GM18519 (cell line): ENCODE measurements at regions not wholly inside any gene's neighbourhood (a gene's known extent, or its start where the extent isn't known, plus 50 kb on each side); places are given as distances from the start of the nearest gene placed in this dataset.
A peak's percentile ranks its signal among the peaks of the same experiment; 100 is the strongest.

ENCODE experiments used
- ATAC-seq: cut with Tn5 transposase; IDR thresholded peaks from one replicate; pipeline ENCODE4 v1.9.1; 2021; ENCODE audit warnings: mild to moderate bottlenecking, moderate library complexity; ENCODE audit not compliant: unreplicated experiment, low FRiP score

DNA sequence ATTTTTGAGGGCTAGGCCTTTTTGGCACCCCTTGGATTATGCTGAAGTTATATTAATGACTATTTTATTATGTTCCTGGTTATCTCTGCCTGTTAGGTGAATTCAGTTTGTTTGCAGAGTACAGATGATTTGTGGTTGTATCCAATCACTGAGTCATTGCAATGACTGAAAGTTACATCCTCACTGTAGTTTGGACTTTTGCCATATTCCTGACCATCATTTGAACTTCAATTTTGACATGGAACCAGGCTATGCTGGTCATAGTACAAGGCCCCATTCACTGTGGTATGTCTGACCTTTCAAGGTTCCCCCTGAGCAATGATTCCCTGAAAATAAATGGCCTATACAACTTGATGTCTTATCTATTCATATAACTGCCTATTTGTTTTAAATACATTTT lies 621.0 kb downstream of the CCER1 start:
- ATAC-seq = no peak

DNA sequence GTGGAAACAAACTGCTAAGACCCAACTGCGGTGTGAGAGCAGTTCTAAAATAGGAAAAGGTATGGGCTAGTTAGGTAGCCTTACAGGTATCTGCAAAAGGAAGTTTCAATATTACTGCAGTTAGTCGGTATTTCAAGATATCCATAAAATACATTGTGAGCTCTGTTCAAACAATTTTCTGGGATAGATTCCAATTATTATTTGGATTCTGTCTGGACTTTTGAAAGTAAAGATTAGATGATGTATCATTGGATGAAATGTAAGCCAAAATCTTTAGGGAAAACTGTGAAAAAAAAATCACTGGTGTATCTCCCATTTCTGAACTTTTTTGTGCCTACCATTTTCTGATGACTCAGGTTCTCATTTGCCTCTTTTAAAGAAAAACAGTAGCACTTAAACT lies 621.6 kb downstream of the CCER1 start:
- no peak for ATAC-seq

DNA sequence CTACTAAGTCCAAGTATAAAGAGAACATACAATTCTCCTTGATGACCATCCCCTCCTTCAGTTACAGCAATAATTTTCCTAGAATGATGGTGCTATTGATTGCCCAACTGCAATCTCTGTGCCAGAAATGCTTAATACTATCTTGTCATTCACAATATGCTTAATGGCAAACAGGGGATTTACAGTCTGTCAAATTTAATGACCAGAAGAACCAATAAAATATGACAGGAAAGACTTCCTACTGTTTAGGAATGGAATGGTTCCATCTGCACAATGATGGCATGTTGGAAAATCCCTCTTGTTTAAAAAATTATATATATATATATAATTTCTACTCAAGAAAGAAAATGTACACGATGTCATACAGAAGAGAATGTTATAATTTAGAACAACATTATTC lies 623.2 kb downstream of the CCER1 start:
- no peak for ATAC-seq

DNA sequence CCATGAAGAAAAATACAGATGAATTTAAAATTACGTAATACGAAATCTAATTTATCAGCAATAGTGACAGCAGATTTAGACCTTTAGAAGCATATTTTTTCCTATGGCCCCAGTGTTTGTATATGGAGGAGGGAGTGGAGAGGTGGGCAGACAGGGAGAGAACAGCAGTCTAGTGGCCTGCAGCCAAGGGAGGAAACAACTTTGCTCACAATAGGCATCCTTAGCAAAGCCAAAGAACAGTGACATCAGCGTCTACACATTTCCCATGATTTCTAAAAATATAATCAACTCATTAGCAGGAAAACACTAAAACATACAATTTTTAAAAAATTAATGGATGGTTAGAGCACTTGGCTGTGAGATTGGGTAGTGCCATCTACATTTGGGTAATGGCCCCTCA lies 622.6 kb upstream of the ATP2B1 start:
- no peak for ATAC-seq

DNA sequence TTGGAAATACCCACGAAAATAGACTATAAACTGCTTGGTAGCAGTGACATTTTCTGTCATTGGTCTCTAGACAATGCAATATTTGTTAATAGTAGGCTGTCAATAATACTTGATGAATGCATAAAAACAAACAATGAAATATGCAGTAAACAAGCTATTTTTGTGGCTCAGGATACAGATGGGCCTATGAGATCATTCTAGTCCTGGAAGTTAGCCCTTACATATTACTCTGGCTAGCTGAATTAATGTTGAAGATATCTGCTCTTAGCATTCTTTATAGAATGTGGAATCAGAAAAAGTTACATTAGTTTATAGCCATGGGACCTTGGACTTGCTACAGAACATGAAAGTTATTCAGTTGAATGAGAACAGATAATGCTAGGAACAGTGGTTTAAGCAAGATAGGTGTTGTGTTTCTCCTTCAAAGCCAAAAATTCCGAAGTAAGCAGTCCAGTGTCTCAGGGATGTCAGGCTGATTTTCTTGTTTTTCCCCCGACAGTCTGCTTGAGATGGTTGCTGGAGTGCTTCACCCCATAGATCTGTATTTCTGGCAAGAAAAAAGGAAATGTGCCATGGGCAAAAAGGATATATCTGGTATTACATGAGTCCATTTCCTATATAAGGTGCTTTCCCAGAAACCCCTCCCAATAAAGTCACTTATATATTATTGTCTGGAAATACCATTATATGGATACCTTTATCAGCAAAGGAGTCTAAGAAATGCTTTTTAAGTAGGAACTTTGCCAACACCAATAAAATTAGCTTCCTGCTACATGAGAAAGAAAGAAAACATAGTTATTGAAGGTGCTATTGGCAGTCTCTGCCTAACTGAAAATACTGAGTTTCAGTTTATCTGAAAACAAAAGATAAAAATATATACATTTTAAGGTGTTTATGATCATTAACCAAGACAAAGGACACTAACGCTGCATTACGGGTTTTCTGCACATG lies 619.4 kb upstream of the ATP2B1 start:
- ATAC-seq = no peak

DNA sequence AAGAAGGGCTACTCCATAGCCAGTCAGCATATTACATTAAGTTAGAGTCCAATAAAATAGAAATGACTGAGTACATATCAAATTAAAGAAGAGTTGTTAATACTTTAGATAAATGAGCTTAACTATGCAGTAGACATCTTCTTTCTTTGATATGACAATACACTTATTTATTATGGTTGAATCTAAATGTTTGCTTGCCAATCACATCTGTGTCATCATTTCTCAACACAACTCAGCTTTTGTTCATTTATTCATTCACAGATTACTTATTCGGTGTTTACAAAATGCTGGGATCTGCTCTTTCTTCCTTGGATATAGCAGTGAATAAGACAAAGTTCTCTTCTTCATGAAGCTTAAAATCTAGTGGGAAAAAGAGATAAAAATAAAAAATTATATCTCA lies 614.6 kb upstream of the ATP2B1 start:
- no peak for ATAC-seq

DNA sequence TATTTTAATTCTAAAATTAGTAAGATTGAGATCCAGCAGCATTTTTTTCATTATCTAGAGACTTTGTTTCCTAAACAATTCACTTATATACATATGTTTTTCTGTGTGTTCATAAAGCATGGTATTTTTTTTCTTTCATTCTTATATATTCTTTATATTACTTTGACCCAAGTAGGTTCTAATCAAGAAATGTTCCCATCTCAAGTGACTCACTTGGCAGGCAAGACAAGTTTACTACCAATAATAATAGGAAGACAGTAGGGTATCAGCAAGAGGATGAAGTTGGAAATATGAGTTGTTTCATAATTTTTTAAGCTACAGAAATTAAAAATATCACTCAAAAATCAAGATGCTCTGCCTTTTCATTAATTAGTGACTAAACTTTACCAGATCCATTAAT lies 613.4 kb upstream of the ATP2B1 start:
- ATAC-seq = no peak

DNA sequence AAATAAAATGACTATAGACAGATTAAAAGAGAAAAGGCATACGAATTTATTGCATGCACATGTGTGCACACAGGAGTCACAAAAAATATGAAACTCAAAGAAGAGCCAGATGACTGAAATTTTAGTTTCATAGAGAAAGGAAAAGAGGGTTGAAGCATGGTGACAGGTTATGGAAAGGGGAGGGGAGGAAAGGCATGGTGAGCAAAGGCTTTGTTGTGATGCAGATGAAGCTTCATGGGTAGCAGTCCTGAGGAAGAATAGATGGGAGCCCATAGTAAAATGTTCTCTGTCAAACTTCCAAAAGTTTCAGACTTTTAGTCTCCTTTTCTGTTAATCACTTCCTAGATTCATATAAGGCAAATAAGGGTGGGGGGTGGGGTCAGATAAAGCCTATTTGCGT lies 612.7 kb upstream of the ATP2B1 start:
- no peak for ATAC-seq

DNA sequence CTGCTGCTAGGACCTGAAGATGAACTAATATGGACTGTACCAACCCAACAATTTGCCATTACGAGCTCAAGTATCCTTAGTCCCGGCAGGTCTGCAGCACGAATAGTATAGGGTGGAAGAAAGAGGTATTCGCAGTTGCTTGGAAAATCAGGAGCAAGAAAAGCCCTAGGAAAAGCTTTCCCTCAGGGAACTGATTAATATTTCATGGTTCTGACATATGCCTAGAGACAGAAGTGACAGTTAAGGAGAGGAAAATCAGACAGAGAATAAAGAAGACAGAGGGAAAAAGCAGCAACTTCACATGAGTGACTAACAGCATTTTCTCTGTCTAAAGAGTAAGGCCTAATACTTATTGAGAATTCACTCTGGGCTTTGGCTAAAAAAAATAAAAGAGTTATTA lies 602.9 kb upstream of the ATP2B1 start:
- ATAC-seq = no peak

DNA sequence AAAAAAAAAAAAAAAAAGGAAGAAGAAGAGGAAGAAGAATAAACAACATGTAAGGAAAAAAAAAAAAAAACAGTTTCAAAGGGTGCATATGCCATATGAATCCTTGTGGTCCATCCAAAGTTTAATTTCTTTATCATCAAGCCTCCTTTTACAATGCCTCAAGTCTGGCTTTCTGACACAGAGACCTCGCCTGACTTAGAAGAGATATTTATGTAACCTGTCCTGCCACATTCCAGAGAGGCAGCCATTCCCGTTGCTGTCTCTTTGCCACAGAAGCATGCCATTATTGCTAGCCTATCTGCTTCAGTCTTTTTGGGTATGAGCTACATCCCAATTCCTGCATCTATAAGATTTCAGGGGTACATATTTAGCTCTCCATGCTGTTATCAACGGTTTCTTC lies 596.7 kb upstream of the ATP2B1 start:
- ATAC-seq = no peak

DNA sequence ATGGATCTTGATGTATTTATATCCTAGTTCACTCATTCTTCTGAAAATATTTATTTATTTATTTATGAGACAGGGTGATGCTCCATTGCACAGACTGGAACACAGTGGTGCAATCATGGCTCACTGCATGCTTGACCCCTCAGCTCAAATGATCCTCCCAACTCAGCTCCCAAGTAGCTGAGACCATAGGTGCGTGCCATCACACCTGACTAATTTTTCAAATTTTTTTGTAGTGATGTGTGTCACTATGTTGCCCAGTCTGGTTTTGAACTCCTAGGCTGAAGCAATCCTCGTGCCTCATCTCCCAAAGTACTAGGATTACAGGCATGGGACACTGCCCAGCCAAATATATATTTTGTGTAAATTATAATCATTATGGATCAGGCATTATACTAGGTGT lies 595.6 kb upstream of the ATP2B1 start:
- no peak for ATAC-seq

DNA sequence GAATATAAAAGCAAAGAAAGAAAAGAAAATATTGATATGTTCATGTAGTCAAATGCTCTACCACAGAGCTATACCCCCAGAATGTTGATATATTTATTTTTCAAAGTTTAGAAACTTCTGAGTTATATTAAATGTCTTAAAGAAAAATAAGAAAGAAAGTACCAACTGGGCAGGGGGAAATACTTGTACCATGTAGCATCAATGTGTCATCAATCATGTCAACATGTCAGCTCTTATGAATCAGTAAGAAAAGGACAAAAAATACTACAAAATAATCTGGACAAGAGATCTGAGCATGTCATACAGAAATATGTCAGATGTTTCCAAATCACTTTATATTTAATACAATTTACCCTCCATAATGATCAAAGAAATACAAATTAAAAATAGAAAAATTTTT lies 595.1 kb upstream of the ATP2B1 start:
- ATAC-seq = no peak

DNA sequence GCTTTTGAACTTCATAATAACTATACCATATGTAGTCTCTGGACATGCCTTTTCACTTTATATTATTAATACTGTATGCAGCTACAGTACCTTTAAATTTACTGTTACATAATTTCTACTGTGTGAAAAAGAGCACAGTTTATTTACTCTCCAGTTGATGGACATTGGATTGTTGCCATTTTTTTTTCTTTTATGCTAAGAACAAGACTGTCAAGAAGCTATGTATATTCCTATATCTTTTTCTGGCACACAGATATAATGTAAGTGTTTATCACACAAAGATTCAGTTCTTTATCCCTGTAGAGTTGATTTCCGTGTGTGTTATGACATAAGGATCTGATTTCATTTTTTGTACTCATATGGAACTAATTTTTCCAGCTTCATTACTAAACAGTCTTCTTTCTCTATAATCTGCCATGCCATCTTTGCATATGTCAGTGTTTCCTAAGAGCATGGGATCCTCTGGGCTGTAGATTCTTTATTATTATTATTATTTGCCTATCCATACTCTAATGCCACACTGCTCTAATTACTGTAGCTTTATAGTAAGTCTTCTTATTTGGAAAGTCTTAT lies 593.0 kb upstream of the ATP2B1 start:
- no peak for ATAC-seq

DNA sequence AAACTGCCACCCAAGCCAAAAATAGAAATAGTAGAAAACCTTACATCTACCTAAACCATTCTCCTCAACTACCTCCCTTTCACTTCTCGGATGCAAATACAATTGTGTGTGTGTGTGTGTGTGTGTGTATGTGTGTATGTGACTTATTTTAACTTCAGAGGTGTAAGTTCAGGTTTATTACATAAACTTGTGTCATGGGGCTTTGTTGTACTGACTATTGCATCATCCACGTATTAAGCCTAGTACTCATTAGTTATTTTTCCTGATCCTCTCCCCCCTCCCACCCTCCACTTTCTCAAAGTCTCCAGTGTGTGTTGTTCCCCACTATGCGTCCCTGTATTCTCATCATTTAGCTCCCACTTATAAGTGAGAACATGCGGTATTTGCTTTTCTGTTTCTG lies 592.5 kb upstream of the ATP2B1 start:
- no peak for ATAC-seq

DNA sequence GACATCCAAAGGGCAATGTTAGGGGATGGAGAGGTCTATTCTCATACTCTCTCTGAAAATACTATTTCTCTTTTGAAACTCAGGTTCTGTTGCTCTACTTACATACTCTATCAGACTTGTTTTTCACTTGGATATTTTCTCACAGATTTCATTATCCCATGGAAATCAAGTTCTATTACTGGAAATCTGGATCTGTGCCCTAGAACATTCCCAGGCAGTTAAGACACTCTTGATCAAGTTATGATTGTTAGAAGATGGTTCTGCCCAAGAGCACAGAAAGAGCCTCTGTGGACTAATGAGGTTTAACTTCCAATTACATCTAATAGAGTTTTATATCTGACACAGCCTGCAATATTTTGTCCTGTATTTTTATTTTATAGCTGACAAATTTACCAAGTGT lies 591.0 kb upstream of the ATP2B1 start:
- ATAC-seq = no peak

DNA sequence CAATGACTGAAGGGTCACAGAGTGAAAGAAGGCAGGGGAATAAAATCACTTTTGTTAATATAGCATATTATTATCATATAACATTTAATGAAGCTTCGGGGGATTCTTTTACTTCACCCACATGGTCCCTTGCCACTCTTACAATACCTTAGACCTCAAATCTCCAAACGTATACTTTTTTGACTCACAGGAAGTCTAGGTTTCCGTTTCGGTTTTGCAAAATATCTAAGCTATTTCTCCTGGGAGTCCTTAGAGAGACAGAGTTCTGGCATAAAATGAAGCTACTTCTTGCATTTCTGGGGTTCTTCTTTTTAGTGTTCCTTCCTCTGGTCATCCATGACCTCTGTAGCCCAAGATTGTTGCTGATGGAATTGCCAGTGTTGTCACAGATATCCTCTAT lies 590.5 kb upstream of the ATP2B1 start:
- ATAC-seq = peak; percentile 98

DNA sequence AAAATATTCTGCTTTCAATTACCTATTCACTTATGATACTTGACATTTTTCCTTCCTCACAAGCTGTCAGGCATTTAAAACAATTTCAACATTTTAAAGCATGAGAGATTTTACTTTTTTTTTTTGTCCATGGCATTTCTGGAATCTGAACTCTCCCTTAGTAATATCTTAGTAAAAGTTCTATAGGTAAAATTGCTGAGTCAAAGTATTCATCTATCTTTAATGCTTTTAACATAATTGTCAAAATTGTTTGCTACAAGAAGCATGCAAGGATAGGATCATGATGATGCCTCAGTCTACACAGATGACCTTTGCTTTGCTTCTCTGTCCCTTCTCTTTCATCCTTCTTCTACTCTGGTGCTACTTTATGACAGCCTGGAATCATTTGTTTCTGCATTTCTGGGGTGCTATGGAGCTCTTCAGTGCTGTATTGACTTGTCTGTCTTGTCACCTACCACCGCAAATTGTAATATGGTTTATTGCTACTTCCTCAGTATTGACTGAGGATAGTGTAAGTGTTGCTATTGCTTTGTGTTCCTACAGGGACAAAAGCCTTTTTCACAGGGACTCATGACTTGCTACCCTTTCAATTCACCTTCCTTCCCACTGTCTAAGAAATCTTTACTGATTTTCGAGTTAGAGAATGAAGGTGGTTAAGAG lies 589.8 kb upstream of the ATP2B1 start:
- no peak for ATAC-seq

DNA sequence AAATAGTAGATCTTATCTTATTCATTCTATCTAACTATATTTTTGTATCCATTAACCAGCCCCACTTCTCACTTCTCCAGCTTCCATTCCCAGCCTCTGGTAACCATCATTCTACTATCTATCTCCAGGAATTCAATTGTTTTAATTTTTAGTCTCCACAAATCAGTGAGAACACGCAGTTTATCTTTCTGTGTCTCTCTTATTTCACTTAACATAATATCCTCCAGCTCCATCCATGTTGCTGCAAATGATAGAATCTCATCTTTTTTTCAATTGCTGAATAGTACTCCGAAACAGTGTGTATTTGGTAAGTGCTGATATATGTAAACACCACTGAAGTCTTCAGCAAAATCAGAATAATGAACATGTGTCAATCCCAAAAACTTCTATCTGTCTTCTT lies 587.2 kb upstream of the ATP2B1 start:
- no peak for ATAC-seq

DNA sequence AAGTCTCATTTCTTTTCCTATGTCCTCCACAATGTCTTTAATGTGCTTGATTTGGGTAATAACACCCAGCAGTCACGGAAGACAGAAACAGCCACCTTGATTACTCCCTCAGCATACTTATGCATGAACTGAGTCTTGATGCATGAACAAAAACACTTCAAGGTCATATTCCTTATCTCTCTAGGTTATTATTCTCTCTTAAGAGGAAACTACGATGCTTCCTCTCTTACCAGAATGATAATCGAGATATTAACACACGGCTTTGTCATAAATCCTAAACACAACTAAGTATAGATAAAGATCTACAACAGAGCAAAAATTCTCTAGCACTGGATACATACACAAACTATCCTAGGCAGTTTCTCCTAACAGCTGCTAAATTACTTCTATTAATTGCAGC lies 583.5 kb upstream of the ATP2B1 start:
- ATAC-seq = no peak

DNA sequence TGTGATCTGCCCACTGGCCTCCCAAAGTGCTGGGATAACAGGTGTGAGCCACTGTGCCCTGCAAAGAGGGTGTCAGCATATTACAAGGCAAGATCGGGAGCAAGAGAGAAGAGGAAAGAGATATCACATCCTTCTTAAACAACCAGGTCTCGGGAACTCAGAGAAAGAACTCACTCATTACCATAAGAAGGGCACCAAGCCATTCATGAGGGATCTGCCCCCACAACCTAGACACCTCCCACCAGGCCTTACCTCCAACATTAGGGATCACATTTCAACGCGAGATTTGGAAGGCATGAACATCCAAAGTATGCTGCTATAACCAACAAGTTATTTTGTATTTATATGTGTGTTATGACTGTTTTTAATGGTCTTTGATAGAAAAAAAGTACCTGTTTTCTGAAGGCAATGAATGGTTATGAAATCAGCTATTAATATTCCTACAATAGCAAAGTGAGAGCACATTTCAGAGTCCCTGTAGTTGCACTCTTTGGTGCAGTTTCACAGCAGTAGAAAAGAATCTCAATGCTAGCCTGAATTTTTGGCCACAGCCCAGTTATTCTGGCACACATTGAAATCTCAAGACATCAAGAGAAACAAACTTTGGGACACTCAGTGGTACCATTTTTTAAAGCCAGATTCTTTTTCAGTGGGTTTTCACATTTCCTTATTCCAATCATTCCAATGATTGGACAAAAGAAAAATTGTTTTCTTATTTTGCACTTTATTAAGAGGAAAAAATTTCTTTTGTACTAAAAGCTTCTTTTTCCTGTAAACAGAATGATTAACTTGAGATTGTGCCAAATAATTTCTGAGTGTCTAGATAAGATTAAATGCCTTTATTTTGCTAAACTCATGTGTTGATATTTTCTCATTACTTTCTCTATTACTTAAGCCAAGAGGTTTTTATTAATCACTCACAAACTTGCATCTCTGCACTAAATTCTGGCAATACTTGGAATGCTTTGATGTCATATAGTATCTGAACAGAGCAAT lies 582.6 kb upstream of the ATP2B1 start:
- ATAC-seq = no peak

DNA sequence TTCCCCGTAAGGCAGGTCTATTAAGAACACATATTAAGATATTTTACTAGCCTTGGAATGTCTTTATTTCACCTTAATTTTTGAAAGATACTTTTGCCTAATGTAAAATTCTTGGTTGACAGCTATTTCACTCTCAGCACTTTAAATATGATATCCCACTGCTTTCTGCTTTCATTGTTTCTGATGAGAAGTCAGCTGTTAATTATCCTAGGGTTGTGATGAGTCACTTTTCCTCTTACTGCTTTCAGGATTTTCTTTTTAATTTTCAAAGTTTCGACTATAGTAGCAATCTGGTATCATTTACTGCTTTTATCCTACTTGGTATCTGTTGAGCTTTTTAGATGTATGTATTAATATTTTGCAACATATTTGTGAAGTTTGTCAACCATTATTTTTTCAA lies 578.9 kb upstream of the ATP2B1 start:
- no peak for ATAC-seq
